ENCODE measurements at regions not wholly inside any gene's neighbourhood (a gene's known extent, or its start where the extent isn't known, plus 50 kb on each side); places are given as distances from the start of the nearest gene placed in this dataset.
A peak's percentile ranks its signal among the peaks of the same experiment; 100 is the strongest.

GRCh38 chr14:97820781-97821180 is 1023.6 kb downstream of the VRK1 start:
- H3K4me1 ChIP-seq (ENCODE audit: control insufficient read depth, insufficient read depth, low read length) = no peaks in the 10 kb centered on the region
- no peak overlapping the region for H3K4me3 ChIP-seq (ENCODE audit: low read depth, low read length)
- H3K9me3 ChIP-seq (ENCODE audit: control insufficient read depth, insufficient read depth, low read length) = peaks cover 1% of the 10 kb centered on the region
- WGBS (ENCODE audit: insufficient coverage) = 70% methylated on average over 1 of the region's 2 CpGs
- H3K27ac ChIP-seq (ENCODE audit: low read depth, low read length) = no peak overlapping the region
- DNase-seq (ENCODE audit: low read depth in 4 of 6, low spot score in 6 of 6) = no peak
- no peaks in the 10 kb centered on the region for H3K36me3 ChIP-seq (ENCODE audit: control insufficient read depth, insufficient read depth, low read length)
- no peaks in the 10 kb centered on the region for H3K27me3 ChIP-seq (ENCODE audit: control insufficient read depth, insufficient read depth, low read length)

DNA sequence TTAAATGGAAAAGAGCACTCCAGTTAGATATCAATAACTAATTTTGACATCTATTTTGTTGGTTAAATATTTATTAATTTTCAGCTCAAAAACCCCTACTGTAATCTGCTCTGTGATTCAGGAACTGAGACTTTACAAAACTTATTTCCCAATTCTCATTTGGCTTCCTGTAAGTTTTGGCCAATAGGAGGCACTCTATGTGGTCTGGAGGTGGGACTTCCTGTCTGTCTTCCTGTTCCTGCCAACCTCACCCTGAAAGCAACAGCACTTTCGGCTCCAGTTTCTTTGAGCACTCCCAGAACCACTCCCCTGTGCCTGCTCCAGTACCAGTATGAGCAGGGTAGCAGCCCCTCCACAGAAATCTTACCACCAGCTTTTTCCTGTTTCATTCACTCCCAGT is 1027.0 kb downstream of the VRK1 start:
- Histone ChIP-seq H3K27ac (ENCODE audit: low read depth, low read length) (no peak overlapping the region), H3K36me3 (ENCODE audit: control insufficient read depth, insufficient read depth, low read length) (no peaks in the 10 kb centered on the region), H3K4me1 (ENCODE audit: control insufficient read depth, insufficient read depth, low read length) (no peaks in the 10 kb centered on the region), H3K9me3 (ENCODE audit: control insufficient read depth, insufficient read depth, low read length) (peaks cover 1% of the 10 kb centered on the region), H3K27me3 (ENCODE audit: control insufficient read depth, insufficient read depth, low read length) (no peaks in the 10 kb centered on the region), H3K4me3 (ENCODE audit: low read depth, low read length) (no peak overlapping the region)
- 43% methylated on average over 1 of the region's 1 CpG for WGBS (ENCODE audit: insufficient coverage)
- DNase-seq (ENCODE audit: low read depth in 4 of 6, low spot score in 6 of 6) = no peak

DNA sequence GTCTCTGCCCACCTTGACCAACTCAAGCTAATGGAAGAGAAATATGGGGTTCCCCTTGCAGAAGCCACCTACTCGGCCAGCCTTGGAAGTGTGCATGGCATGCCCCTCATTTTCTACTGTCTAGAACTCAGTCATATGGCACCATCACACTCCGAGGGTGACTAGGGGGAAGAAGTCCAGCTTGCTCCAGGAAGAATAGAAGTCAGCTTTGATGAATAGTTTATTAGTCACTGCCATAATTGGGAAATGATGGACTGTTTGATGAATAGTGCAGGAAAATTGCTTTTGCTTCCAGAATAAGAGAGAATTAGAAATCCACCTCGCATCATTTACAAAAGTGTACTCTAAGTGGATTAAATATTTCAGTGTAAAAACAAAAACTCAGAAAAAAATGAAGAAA is 1030.6 kb downstream of the VRK1 start:
- DNase-seq (ENCODE audit: low read depth in 4 of 6, low spot score in 6 of 6) = no peak
- WGBS (ENCODE audit: insufficient coverage) = 93% methylated on average over 2 of the region's 3 CpGs

GRCh38 chr14:97832776-97833175 is 1035.6 kb downstream of the VRK1 start:
- DNase-seq (ENCODE audit: low read depth in 4 of 6, low spot score in 6 of 6) = peak in 1 of 6 donors; percentile 14

More for the DNA sequence above, 1030.6 kb downstream of the VRK1 start:
- H3K27ac ChIP-seq (ENCODE audit: low read depth, low read length) = no peak overlapping the region
- H3K4me1 ChIP-seq (ENCODE audit: control insufficient read depth, insufficient read depth, low read length) = no peaks in the 10 kb centered on the region
- no peaks in the 10 kb centered on the region for H3K36me3 ChIP-seq (ENCODE audit: control insufficient read depth, insufficient read depth, low read length)
- no peaks in the 10 kb centered on the region for H3K9me3 ChIP-seq (ENCODE audit: control insufficient read depth, insufficient read depth, low read length)
- no peak overlapping the region for H3K4me3 ChIP-seq (ENCODE audit: low read depth, low read length)
- no peaks in the 10 kb centered on the region for H3K27me3 ChIP-seq (ENCODE audit: control insufficient read depth, insufficient read depth, low read length)

DNA sequence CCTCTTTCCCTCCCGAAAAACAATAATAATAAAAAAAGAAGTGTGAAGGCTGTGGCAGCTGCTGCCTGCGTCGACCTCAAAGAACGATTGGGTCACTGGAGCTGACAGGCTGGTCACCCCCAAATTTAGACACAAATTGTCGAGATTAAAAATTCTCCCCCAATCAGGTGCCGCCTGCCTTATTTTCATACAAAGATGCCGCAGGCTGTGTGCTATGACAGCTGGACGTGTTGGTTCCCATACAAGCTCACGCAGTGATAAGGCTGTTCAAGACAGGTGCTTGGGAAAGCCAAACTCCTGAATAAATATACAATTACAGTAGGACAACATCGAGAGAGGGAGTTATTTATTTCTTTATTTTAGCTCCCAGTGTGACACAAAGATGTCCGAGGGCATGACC is 1041.8 kb downstream of the VRK1 start:
- Histone ChIP-seq H3K9me3 (ENCODE audit: control insufficient read depth, insufficient read depth, low read length) (no peaks in the 10 kb centered on the region), H3K4me1 (ENCODE audit: control insufficient read depth, insufficient read depth, low read length) (no peaks in the 10 kb centered on the region), H3K27ac (ENCODE audit: low read depth, low read length) (no peak overlapping the region), H3K36me3 (ENCODE audit: control insufficient read depth, insufficient read depth, low read length) (no peaks in the 10 kb centered on the region), H3K4me3 (ENCODE audit: low read depth, low read length) (no peak overlapping the region), H3K27me3 (ENCODE audit: control insufficient read depth, insufficient read depth, low read length) (no peaks in the 10 kb centered on the region)
- WGBS (ENCODE audit: insufficient coverage) = 74% methylated on average over 4 of the region's 11 CpGs
- DNase-seq (ENCODE audit: low read depth in 4 of 6, low spot score in 6 of 6) = peak in 1 of 6 donors; percentile 26

More at GRCh38 chr14:97832776-97833175, 1035.6 kb downstream of the VRK1 start:
- WGBS (ENCODE audit: insufficient coverage) = 88% methylated on average over 6 of the region's 11 CpGs
- no peak overlapping the region for H3K27ac ChIP-seq (ENCODE audit: low read depth, low read length)
- H3K27me3 ChIP-seq (ENCODE audit: control insufficient read depth, insufficient read depth, low read length) = no peaks in the 10 kb centered on the region
- H3K4me3 ChIP-seq (ENCODE audit: low read depth, low read length) = no peak overlapping the region
- no peaks in the 10 kb centered on the region for H3K4me1 ChIP-seq (ENCODE audit: control insufficient read depth, insufficient read depth, low read length)
- H3K9me3 ChIP-seq (ENCODE audit: control insufficient read depth, insufficient read depth, low read length) = no peaks in the 10 kb centered on the region
- H3K36me3 ChIP-seq (ENCODE audit: control insufficient read depth, insufficient read depth, low read length) = no peaks in the 10 kb centered on the region

- Histone ChIP-seq H3K4me1 (ENCODE audit: control insufficient read depth, insufficient read depth, low read length) (no peaks in the 10 kb centered on the region), H3K36me3 (ENCODE audit: control insufficient read depth, insufficient read depth, low read length) (no peaks in the 10 kb centered on the region), H3K4me3 (ENCODE audit: low read depth, low read length) (no peak overlapping the region), H3K9me3 (ENCODE audit: control insufficient read depth, insufficient read depth, low read length) (no peaks in the 10 kb centered on the region), H3K27me3 (ENCODE audit: control insufficient read depth, insufficient read depth, low read length) (no peaks in the 10 kb centered on the region), H3K27ac (ENCODE audit: low read depth, low read length) (no peak overlapping the region)
- 94% methylated on average over 4 of the region's 4 CpGs for WGBS (ENCODE audit: insufficient coverage)
- DNase-seq (ENCODE audit: low read depth in 4 of 6, low spot score in 6 of 6) = no peak
Measured at GRCh38 chr14:97840159-97840558, 1043.0 kb downstream of the VRK1 start.

GRCh38 chr14:97841762-97842161 is 1044.6 kb downstream of the VRK1 start:
- no peak overlapping the region for H3K27ac ChIP-seq (ENCODE audit: low read depth, low read length)
- H3K4me3 ChIP-seq (ENCODE audit: low read depth, low read length) = no peak overlapping the region
- WGBS (ENCODE audit: insufficient coverage) = 82% methylated on average over 3 of the region's 5 CpGs
- no peaks in the 10 kb centered on the region for H3K36me3 ChIP-seq (ENCODE audit: control insufficient read depth, insufficient read depth, low read length)
- H3K4me1 ChIP-seq (ENCODE audit: control insufficient read depth, insufficient read depth, low read length) = no peaks in the 10 kb centered on the region
- no peaks in the 10 kb centered on the region for H3K27me3 ChIP-seq (ENCODE audit: control insufficient read depth, insufficient read depth, low read length)
- no peaks in the 10 kb centered on the region for H3K9me3 ChIP-seq (ENCODE audit: control insufficient read depth, insufficient read depth, low read length)
- no peak for DNase-seq (ENCODE audit: low read depth in 4 of 6, low spot score in 6 of 6)

- Histone ChIP-seq H3K4me3 (ENCODE audit: low read depth, low read length) (no peak overlapping the region), H3K27me3 (ENCODE audit: control insufficient read depth, insufficient read depth, low read length) (no peaks in the 10 kb centered on the region), H3K27ac (ENCODE audit: low read depth, low read length) (no peak overlapping the region), H3K36me3 (ENCODE audit: control insufficient read depth, insufficient read depth, low read length) (no peaks in the 10 kb centered on the region), H3K4me1 (ENCODE audit: control insufficient read depth, insufficient read depth, low read length) (no peaks in the 10 kb centered on the region), H3K9me3 (ENCODE audit: control insufficient read depth, insufficient read depth, low read length) (no peaks in the 10 kb centered on the region)
- WGBS (ENCODE audit: insufficient coverage) = 83% methylated on average over 5 of the region's 5 CpGs
- DNase-seq (ENCODE audit: low read depth in 4 of 6, low spot score in 6 of 6) = no peak
Measured at GRCh38 chr14:97843066-97843465, 1045.9 kb downstream of the VRK1 start.

DNA sequence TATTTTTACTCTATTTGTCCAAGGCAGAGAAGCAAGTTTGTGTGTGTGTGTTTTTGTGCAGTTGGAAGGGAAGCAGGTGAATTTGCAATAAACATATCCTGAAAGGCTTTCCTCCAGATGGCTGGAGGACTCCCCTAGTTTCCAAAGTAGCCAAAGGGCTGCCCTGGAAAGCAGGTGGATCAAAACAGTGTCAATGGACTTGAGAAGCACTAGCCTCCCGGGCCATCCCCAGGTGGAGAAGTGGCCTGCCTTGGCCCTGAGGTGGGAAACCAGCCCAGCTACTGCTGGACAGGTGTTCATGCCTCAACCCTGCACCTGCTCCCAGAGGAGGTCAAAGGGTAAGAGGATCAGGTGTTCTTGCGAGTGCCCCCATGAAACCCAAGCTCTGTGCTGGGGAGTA is 1046.9 kb downstream of the VRK1 start:
- 100% methylated on average over 2 of the region's 2 CpGs for WGBS (ENCODE audit: insufficient coverage)
- Histone ChIP-seq H3K9me3 (ENCODE audit: control insufficient read depth, insufficient read depth, low read length) (no peaks in the 10 kb centered on the region), H3K27me3 (ENCODE audit: control insufficient read depth, insufficient read depth, low read length) (no peaks in the 10 kb centered on the region), H3K4me3 (ENCODE audit: low read depth, low read length) (no peak overlapping the region), H3K36me3 (ENCODE audit: control insufficient read depth, insufficient read depth, low read length) (no peaks in the 10 kb centered on the region), H3K4me1 (ENCODE audit: control insufficient read depth, insufficient read depth, low read length) (peaks cover 6% of the 10 kb centered on the region), H3K27ac (ENCODE audit: low read depth, low read length) (no peak overlapping the region)
- no peak for DNase-seq (ENCODE audit: low read depth in 4 of 6, low spot score in 6 of 6)

- Histone ChIP-seq H3K4me1 (ENCODE audit: control insufficient read depth, insufficient read depth, low read length) (peaks cover 6% of the 10 kb centered on the region), H3K4me3 (ENCODE audit: low read depth, low read length) (no peak overlapping the region), H3K27me3 (ENCODE audit: control insufficient read depth, insufficient read depth, low read length) (no peaks in the 10 kb centered on the region), H3K9me3 (ENCODE audit: control insufficient read depth, insufficient read depth, low read length) (no peaks in the 10 kb centered on the region), H3K36me3 (ENCODE audit: control insufficient read depth, insufficient read depth, low read length) (no peaks in the 10 kb centered on the region), H3K27ac (ENCODE audit: low read depth, low read length) (no peak overlapping the region)
- no peak for DNase-seq (ENCODE audit: low read depth in 4 of 6, low spot score in 6 of 6)
- 100% methylated on average over 1 of the region's 1 CpG for WGBS (ENCODE audit: insufficient coverage)
Measured at GRCh38 chr14:97846156-97846555, 1049.0 kb downstream of the VRK1 start.

Measured in spinal cord (tissue), 9 donors.